GM19099 (cell line): ENCODE measurements at regions not wholly inside any gene's neighbourhood (a gene's known extent, or its start where the extent isn't known, plus 50 kb on each side); places are given as distances from the start of the nearest gene placed in this dataset.

Experiments
- POLR2A ChIP-seq: IDR thresholded peaks from 3 replicates; pipeline ENCODE4 v1.6.1; 2011; ENCODE audit warnings: low read depth; ENCODE audit not compliant: insufficient read length; ENCODE audit errors: extremely low read depth

DNA sequence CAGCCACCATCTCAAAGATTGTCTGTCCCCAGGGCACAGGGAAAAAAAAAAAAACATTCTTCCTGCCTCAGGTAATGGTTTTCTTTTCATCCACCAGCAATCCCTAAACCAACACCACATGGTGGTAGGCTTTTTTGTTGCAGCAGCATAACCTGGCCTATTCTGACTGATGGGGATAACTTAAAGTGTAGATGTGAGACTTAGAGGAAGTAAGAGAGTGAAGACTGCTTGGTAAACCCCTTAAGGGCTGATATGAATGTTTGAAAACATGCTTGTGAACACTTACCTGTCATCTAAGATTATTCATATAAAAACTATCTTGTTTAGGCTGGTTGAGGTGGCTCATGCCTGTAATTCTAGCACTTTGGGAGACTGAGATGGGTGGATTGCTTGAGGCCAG, 130.2 kb upstream of the RAP1B start:
- TF ChIP-seq POLR2A = no peak

GRCh38 chr12:68481181-68481941, 129.3 kb upstream of the RAP1B start:
- TF ChIP-seq POLR2A = peak; percentile 27

DNA sequence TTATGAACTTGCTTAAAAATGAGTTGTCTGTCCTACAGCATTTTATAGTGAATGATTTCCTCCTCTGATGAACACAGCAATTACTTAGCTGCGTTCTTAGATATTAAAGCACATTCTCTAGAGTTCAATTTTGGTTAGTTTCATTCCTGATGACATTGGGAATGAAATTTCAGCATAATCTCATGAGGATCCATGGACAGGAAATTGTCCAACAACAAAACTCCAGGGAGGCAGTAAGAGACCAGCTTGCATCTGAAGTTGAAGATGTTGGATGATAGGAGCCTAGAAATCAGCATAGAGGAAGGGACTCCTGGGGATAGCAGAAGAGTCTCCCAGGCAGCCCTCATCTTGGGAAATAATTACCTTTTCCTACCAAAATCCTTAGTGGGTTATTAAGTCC, 128.7 kb upstream of the RAP1B start:
- TF ChIP-seq POLR2A = no peak

DNA sequence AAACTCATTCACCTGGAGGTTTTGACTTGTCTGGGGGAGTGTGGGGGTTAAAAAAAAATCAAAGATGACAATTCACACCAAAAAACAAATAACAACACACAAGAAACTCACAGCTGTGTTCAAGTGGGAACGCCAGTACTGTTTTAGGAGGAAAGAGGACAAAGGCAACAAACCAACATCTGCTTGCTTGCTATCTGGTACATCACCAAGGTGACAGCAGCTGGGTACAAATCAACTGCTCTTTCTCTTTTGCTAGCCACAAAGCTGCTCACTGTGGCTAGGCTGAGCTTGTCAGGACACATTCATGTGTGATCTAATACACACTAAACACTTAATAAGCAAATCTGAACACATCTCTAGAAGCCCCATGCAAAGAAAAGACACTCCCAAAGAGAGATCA, 128.0 kb upstream of the RAP1B start:
- TF ChIP-seq POLR2A = no peak

DNA sequence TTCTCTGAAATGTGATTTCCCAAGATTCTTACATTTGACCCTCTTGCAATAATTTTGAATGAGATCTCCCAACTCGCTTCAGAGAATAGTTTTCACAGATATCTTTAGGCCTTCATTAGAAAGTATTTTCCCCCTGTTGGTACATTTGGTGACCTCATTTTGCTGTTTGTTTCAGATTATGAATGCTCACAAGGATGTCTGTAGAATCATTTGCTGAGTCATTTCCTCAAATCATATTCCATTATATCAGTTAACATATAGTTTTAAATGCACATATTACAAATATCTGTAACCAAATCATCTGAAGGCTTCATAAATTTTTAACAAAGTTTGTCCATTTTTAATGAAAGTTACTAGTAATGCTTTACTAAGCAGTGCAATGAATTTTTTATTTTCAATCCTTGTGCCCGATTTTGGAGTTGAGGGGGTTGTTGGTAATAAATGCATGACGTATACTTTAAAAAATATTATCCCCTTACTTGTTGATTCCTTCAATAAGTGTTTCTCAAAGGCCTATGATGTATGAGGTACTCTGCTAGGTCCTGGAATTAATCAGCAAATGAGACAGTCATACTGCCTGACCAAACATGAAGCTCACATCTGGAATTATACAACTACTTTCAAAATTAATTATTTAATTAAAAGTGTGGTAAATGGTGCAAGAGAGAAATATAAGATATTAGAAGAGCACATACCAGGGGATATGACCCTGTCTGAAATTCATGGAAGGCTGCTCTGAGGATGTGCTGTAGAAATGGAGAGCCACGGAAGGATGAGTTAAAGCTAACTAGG, 126.9 kb upstream of the RAP1B start:
- TF ChIP-seq POLR2A = no peak

DNA sequence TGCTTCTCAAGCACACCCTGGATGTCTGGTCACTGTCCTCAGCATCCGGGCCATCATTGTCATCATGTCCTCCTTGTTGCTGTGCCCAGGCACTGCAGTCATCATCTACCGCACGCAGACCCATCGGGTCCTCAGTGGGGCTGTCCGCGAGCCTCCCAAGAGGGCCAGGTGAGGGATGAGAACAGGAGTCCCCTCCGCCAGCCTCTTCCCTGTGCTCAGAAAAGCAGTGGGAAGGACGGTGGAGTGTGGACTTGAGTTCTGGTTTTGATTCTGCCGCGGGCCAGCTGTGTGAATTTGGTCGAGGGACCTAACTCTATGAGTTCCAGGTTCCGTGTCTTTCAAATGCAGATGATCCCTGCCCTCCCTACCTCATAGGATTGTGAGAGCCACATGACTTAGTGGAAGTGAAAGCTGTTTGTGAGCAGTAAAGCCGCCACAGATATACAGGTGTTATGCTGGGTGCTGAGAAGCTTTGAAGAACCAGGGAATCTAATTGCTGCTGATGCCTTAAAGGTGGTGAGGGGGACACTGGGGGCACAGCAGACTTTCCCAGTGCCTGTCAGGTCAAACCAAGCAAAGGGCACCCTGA, 122.9 kb upstream of the RAP1B start:
- TF ChIP-seq POLR2A = no peak

DNA sequence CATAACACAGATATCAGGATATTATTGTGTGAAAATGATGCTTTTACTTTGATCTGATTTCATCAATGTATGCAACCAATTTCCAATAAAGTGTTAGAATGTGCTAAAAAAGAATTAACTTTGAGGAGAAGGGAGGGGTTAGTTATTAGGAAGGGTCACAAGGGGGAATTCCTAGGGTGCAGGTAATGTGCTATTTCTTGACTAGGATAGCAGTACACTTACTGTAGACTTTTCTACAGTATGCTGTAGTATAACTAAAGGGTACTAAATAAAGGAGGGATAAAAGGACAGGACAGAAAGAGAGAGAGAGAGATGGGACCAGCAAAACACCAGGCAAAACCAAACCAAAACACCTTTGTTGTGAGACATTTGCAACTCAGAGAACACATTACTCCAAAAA, 121.4 kb upstream of the RAP1B start:
- no peak for TF ChIP-seq POLR2A

DNA sequence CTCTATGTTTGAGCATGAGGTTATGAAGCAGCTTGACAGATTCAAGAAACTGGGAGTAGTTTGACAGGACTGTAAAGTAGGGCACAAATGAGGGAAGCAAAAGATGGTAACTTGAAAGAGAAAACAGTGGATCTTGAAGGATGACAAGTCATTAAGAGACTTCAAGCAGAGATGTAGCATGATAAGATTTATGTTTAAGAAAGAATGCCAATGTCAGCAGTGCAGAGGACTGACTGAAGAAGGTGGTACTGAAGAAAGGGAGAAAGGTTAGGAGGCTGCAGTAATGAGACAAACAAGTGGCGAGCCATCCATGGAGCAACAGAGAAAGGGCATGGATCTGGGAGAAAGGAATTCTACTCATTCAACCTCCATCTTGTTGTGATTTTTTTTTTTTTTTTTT, 120.2 kb upstream of the RAP1B start:
- no peak for TF ChIP-seq POLR2A

DNA sequence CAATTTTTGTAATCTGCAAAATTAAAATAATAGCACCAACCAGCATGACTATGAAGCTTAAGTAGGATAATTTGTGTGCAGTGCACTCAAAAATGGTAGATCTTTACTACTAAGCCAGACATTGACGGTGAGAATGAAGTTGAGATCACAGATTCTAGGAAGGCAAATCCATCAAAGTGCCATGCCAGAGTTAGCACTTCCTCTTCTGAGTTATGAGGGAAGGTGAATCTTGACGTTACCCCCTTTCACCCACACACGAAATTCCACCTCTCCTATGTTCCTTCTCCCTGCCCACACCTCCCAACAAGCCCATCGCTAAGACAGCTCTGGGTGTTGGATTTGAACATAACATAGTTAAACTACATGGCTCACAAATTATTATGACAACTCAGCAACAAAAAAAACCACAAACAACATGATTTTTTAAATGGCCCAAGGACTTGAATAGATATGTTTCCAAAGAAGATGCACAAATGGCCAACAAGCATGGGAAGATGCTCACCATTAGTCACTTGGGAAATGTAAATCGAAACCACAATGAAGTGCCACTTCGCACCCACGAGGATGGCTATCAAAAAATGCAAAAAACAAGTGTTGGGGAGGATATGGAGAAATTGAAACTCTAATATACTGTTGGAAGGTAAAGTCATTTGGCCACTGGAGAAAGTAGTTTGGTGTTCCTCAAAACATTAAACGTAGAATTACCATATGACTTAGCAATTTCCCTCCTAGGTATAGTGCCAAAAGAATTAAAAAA, 119.3 kb upstream of the RAP1B start:
- TF ChIP-seq POLR2A = no peak

DNA sequence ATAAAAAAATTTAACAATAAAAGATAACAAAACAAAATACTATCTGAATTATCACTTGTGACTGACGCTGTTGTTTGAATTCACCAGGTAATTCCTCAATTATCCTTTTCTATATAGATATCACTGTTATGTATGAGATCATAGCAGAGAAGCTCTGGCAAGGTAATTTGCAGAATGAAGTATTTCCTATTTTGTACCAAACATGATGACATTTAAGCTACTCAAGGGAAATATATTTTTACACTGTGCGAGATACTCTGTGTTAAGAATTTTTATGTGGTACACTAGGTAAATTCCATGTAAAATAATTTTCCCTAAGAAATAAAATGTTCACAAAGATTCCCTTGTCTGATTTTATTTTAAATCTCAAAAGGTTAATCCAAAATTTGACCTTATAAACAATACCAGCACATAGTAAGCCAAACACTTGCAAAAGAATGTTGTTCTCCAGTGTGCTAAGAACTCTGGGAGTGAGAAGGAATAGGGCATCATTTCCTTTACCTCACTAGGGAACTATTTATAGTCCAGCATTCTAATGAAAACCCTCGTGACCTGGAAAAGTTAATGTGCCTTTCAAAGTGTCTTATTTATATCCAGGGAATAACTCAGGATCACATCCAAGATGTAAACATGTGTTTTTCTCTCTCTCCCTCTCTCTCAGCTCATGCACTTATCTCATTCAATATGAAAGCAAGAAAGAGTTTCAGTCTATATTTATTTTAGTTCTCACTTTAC, 115.2 kb upstream of the RAP1B start:
- TF ChIP-seq POLR2A = no peak

DNA sequence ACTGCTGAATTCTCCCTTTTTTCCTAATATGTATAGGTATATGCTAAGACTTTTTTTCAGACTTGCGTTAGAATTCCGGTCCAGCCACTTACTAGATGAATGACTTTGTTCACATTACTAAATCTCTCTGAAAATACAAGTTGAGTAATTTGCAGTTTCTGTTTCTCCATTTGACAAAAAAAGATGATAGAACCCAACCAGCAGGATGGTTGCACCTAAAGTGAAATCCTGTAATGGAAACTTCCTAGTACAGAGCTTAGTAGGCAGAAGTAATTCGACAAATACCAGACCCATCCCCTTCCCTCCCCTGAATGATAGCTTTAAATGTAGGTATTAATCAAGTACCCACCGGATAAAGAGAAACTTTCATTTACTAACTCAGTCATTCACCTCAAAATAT, 113.6 kb upstream of the RAP1B start:
- no peak for TF ChIP-seq POLR2A

GRCh38 chr12:68497702-68498101, 113.0 kb upstream of the RAP1B start:
- TF ChIP-seq POLR2A = no peak

GRCh38 chr12:68498736-68499135, 112.0 kb upstream of the RAP1B start:
- TF ChIP-seq POLR2A = no peak

- no peak for TF ChIP-seq POLR2A
Measured at GRCh38 chr12:68499616-68500015, 111.1 kb upstream of the RAP1B start.

DNA sequence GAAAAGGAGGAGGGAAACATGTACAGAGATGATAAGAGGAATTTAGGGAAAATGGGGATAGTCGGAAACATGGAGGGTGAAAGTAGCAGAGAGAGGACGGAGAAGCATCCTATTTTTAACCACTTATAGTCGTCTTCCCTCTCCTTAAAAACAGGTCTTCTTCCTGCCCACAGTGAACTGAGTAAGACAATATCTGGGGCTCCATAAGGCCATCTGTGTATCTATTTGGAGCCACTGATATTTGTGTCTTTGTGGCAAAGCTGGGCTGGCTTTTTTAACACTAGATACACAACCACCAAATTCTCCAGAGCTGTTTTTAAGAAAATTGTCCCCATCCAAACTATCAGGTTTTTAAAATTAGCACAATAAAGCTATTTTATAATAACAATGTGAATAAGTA, 109.5 kb upstream of the RAP1B start:
- TF ChIP-seq POLR2A = no peak

DNA sequence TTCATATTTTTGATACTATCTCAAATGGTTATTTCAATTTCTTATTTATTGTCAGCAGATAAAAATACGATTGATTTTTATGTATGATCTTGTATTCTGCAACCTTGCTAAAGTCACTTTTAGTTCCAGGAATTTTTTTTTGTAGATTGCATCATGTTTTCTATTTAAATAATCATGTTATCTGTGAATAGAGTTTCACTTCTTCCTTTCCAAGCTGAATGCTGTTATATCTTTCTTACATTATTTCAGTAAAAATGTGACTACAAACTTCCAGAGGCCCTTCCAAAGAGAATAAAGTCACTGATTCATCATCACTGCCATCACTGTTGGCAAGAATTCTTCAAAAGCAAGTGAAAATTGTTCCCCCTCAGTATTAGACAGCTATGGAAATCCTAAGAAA, 104.7 kb upstream of the RAP1B start:
- TF ChIP-seq POLR2A = no peak
